Mesothelial cell of epicardium (in vitro differentiated cells): ENCODE measurements at regions not wholly inside any gene's neighbourhood (a gene's known extent, or its start where the extent isn't known, plus 50 kb on each side); places are given as distances from the start of the nearest gene placed in this dataset.

ENCODE experiments used
- DNase-seq, 2 experiments: peaks; one replicate each; pipeline ENCODE4 v3.0.0; 2021; ENCODE audit warnings: low spot score in 2 of 2; ENCODE audit not compliant: unreplicated experiment in 2 of 2
- H3K27ac Mint-ChIP-seq: 2 replicates; pipeline ENCODE4 v1.8.0; 2021; ENCODE audit warnings: mixed read lengths
- H3K27me3 Mint-ChIP-seq: 2 replicates; pipeline ENCODE4 v1.8.0; 2021; ENCODE audit warnings: low read depth, mixed read lengths
- H3K36me3 Mint-ChIP-seq: 2 replicates; pipeline ENCODE4 v1.8.0; 2021; ENCODE audit warnings: mixed read lengths
- H3K4me1 Mint-ChIP-seq: 2 replicates; pipeline ENCODE4 v1.8.0; 2021; ENCODE audit warnings: mixed read lengths
- H3K4me3 Mint-ChIP-seq: 2 replicates; pipeline ENCODE4 v1.8.0; 2021; ENCODE audit warnings: mild to moderate bottlenecking, moderate library complexity, mixed read lengths
- H3K9me3 Mint-ChIP-seq: 2 replicates; pipeline ENCODE4 v1.8.0; 2021; ENCODE audit warnings: mixed read lengths
- TF ChIP-seq, protein P1 (sequence below): fragments of 200-600 bp; sonication (generic); IDR thresholded peaks from one replicate; pipeline ENCODE4 v1.5.0; 2021; ENCODE audit warnings: antibody characterized with exemption; ENCODE audit not compliant: unreplicated experiment

DNA sequence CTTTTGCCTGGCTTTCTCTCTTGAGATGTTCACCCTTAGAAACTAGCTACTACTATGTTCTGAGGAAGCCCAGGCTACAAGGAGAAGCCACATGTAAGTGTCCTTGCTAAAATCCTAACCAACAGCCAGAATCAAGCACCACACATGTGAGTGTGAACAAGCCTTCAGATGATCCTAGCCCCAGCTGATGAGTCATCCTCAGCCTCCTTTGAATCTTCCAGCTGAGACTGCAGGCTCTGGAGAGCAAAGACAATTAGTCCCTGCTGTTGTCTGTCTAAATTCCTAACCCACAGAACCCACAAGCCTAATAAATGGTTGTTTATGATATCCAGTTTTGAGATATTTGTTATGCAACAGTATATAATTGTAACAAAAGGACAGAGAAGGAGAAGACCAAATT is 92.8 kb upstream of the TAC1 start:
- H3K27ac Mint-ChIP-seq = no peak overlapping the region
- no peaks in the 10 kb centered on the region for H3K4me1 Mint-ChIP-seq
- no peak for DNase-seq
- H3K4me3 Mint-ChIP-seq = no peak overlapping the region
- peaks cover 42% of the 10 kb centered on the region for H3K27me3 Mint-ChIP-seq
- TF ChIP-seq, protein P1, sequence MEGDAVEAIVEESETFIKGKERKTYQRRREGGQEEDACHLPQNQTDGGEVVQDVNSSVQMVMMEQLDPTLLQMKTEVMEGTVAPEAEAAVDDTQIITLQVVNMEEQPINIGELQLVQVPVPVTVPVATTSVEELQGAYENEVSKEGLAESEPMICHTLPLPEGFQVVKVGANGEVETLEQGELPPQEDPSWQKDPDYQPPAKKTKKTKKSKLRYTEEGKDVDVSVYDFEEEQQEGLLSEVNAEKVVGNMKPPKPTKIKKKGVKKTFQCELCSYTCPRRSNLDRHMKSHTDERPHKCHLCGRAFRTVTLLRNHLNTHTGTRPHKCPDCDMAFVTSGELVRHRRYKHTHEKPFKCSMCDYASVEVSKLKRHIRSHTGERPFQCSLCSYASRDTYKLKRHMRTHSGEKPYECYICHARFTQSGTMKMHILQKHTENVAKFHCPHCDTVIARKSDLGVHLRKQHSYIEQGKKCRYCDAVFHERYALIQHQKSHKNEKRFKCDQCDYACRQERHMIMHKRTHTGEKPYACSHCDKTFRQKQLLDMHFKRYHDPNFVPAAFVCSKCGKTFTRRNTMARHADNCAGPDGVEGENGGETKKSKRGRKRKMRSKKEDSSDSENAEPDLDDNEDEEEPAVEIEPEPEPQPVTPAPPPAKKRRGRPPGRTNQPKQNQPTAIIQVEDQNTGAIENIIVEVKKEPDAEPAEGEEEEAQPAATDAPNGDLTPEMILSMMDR = no peak
- peaks cover 5% of the 10 kb centered on the region for H3K9me3 Mint-ChIP-seq
- H3K36me3 Mint-ChIP-seq = no peaks in the 10 kb centered on the region

DNA sequence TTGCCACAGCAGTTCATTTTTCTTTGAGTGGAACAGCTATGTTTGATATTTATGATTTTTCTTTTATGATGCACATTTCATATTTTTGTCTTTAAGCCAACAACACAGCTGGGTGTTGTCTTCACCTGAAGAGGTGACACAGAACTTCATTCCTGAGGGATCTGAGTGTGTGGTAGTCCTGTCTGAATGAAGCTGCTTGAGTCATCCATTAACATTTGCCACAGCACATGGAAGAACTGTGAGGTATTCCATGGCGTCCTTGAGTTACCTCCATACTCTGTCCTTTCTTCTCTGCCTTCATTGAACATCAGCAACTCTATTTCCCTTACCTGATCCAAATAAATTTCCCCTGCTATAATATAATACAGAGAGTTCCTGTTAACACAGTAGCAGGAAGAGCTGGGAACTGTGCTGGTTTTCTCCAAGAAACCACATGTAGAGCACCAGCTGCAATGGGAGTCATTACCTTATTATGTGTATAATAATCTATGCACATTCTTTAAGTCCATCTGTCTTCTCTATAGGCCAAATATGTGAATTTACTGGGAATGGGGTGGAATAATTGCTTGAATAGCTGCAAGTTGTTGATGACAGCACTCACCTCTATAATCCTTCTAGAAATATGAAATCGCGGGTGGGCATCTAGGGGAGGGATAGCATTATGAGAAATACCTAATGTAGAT is 72.4 kb upstream of the TAC1 start:
- TF ChIP-seq, protein P1 = no peak
- Mint-ChIP-seq H3K9me3 (no peaks in the 10 kb centered on the region), H3K4me3 (no peak overlapping the region), H3K27ac (no peak overlapping the region), H3K27me3 (peaks cover 71% of the 10 kb centered on the region), H3K4me1 (no peaks in the 10 kb centered on the region), H3K36me3 (no peaks in the 10 kb centered on the region)
- DNase-seq = no peak

DNA sequence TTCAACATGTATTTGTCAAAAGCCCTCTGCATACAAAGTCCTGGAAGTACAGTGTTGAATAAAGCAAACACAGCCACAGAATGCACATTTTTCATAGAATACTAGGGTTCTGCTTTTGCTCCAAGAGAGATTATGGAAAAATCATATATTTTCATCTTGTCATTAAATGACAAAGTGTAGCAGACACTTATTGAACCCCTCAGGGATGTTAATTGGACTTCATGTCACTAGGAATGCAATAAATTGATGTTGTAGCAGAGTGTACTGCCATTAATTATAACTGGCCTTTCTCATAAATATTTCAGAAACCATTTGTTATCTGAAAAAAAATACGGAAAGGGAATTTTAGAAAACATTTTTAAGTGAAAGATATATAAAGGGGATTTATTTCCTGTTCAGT is 64.5 kb upstream of the TAC1 start:
- Mint-ChIP-seq H3K36me3 (no peaks in the 10 kb centered on the region), H3K27me3 (peaks cover 39% of the 10 kb centered on the region), H3K4me3 (no peak overlapping the region), H3K4me1 (peaks cover 16% of the 10 kb centered on the region), H3K9me3 (no peaks in the 10 kb centered on the region), H3K27ac (peak overlapping the region; percentile 7)
- TF ChIP-seq, protein P1 = no peak
- DNase-seq = no peak

DNA sequence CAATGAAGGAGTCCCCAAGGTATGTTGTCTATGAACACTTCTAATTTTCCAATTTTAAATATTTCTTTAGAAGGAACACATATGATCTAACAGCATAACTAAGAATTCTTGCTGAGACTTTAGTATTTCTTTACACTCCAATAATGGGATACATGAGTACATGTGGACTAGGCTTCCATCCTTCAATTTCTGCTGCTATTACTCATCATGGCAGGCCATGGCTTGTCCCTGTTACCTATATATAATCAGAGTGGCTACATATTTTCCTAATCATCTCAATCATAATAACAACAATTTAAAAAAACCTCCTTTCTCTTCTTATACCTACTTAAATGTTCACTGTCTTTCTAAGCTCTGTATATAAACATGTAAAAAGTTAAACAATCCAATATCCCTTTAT is 60.3 kb upstream of the TAC1 start:
- no peak for DNase-seq
- Mint-ChIP-seq H3K27me3 (peaks cover 18% of the 10 kb centered on the region), H3K27ac (no peak overlapping the region), H3K4me3 (no peak overlapping the region), H3K9me3 (no peaks in the 10 kb centered on the region), H3K36me3 (no peaks in the 10 kb centered on the region), H3K4me1 (peaks cover 14% of the 10 kb centered on the region)
- TF ChIP-seq, protein P1 = no peak

DNA sequence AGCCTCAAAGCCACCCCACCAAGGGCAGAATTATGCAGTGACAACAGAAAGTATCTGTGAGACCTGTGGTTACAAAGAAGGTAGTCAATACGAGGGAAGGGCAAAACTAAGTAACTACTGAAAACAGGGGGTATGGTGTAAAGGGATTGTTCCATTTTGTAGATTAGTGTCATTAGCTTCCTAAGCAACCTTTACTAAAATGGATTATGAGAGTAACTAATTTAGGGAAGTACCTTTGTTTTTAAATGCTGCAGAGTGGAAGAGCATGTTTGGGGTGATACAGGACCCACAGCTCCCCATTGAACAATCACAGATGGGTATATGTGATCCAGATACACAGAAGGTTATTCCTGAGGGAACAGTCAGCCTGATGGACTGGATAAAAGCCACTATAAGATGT is 51.3 kb upstream of the TAC1 start:
- H3K36me3 Mint-ChIP-seq = no peaks in the 10 kb centered on the region
- peaks cover 57% of the 10 kb centered on the region for H3K27me3 Mint-ChIP-seq
- DNase-seq = no peak

More for the DNA sequence above, 51.3 kb upstream of the TAC1 start:
- H3K27ac Mint-ChIP-seq = no peak overlapping the region
- H3K4me3 Mint-ChIP-seq = no peak overlapping the region
- no peaks in the 10 kb centered on the region for H3K9me3 Mint-ChIP-seq
- TF ChIP-seq, protein P1 = no peak
- H3K4me1 Mint-ChIP-seq = no peaks in the 10 kb centered on the region
